ENCODE measurements at regions not wholly inside any gene's neighbourhood (a gene's known extent, or its start where the extent isn't known, plus 50 kb on each side); places are given as distances from the start of the nearest gene placed in this dataset.

DNA sequence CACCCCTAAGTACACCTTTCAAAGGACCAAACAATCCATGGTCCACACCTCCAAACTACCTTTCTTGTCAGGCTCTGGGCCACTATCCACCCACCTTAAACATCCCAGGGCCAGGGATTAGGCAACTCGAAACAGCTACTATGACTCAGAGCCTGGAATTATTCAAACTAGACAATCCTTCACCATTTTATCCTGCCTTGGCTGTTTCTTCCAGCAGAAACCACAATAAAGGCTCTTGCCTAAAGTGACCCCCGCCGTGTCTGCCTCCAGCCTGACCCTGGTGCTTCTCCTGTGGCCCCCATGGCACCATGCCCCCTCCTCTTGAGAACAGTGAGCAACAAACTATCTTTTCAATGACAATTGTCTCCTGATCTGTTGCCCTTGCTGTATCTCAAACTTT lies 195.5 kb downstream of the EPM2A start:
- no peaks in the 10 kb centered on the region for H3K27me3 ChIP-seq
- H3K9ac ChIP-seq (ENCODE audit: low read depth in 2 of 2, low read length in 2 of 2) = no peak overlapping the region
- intact Hi-C loops (cut with DNase I) = no loop called here
- TF ChIP-seq, protein P1, sequence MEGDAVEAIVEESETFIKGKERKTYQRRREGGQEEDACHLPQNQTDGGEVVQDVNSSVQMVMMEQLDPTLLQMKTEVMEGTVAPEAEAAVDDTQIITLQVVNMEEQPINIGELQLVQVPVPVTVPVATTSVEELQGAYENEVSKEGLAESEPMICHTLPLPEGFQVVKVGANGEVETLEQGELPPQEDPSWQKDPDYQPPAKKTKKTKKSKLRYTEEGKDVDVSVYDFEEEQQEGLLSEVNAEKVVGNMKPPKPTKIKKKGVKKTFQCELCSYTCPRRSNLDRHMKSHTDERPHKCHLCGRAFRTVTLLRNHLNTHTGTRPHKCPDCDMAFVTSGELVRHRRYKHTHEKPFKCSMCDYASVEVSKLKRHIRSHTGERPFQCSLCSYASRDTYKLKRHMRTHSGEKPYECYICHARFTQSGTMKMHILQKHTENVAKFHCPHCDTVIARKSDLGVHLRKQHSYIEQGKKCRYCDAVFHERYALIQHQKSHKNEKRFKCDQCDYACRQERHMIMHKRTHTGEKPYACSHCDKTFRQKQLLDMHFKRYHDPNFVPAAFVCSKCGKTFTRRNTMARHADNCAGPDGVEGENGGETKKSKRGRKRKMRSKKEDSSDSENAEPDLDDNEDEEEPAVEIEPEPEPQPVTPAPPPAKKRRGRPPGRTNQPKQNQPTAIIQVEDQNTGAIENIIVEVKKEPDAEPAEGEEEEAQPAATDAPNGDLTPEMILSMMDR (IDR thresholded peaks at IDR 0.05) = no peak
- H3K9me3 ChIP-seq = no peaks in the 10 kb centered on the region
- no peak for DNase-seq
- H3K27ac ChIP-seq = no peak overlapping the region
- H3K4me3 ChIP-seq = no peak overlapping the region
- no peaks in the 10 kb centered on the region for H3K36me3 ChIP-seq
- H3K4me1 ChIP-seq = no peaks in the 10 kb centered on the region

DNA sequence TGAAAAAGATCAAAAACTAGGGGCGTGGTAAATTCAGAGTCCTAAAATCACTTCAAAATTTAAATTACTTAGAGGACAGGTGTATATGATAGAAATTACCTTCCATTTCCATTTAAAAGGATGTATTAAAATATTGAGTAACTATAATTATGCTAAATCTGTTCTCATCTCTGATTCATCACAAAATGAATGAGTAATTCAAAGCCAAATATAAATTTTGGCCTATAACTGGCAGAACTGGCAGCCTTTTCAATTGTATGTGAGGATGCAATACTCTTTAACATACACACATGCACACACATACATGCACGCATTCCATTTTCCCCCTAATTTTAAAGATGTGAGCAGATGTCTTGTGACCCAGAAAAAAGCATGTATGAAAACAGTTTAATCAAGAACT lies 194.6 kb downstream of the EPM2A start:
- TF ChIP-seq, protein P1 (IDR thresholded peaks at IDR 0.05) = no peak
- H3K9me3 ChIP-seq = no peaks in the 10 kb centered on the region
- H3K36me3 ChIP-seq = no peaks in the 10 kb centered on the region
- intact Hi-C loops (cut with DNase I) = no loop called here
- H3K27ac ChIP-seq = no peak overlapping the region
- H3K4me3 ChIP-seq = no peak overlapping the region
- H3K4me1 ChIP-seq = no peaks in the 10 kb centered on the region
- no peak for DNase-seq
- no peak overlapping the region for H3K9ac ChIP-seq (ENCODE audit: low read depth in 2 of 2, low read length in 2 of 2)
- no peaks in the 10 kb centered on the region for H3K27me3 ChIP-seq

DNA sequence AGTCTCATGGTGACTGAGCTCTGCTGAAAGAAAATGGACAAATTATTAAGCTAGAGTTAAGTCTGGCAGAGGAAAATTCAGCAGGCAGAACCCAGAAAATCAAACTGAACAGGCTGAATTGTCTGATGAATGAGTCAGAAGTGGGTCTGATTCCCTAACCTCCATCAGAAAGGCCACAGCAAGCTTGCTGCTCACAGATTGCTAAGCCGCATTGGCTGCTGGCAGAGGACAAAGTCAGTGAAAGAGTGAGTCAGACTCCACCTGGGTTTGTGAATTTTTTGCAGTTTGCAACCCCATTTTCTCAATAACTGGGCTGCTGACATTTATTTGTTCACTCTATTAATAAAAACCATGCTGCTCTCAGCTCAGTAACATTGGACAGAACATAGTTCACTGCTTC lies 191.3 kb downstream of the EPM2A start:
- TF ChIP-seq, protein P1 (IDR thresholded peaks at IDR 0.05) = no peak
- H3K27ac ChIP-seq = no peak overlapping the region
- no peak for DNase-seq
- H3K27me3 ChIP-seq = no peaks in the 10 kb centered on the region
- no peaks in the 10 kb centered on the region for H3K36me3 ChIP-seq
- no peaks in the 10 kb centered on the region for H3K4me1 ChIP-seq
- H3K9ac ChIP-seq (ENCODE audit: low read depth in 2 of 2, low read length in 2 of 2) = no peak overlapping the region
- H3K4me3 ChIP-seq = no peak overlapping the region
- intact Hi-C loops (cut with DNase I) = no loop called here
- no peaks in the 10 kb centered on the region for H3K9me3 ChIP-seq

DNA sequence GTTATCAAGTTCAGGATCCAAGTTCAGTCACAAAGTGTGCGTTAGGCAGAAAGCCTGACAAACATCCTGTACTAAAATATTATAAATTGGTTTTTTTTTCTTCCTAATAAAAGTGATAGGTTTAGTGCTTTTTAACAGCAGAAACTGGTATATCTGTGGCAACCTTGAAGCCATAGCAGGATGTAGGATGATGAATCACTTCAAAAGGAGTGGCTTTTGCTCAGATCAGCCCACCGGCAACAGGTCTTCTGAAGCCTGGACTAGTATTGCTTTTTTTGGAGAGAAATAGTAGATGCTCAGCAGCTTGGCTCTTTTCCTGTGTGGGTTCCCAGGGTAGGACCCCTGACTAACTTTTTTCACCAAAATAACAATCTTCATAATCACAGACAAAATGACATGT lies 190.8 kb downstream of the EPM2A start:
- Histone ChIP-seq H3K27me3 (no peaks in the 10 kb centered on the region), H3K27ac (no peak overlapping the region), H3K4me1 (no peaks in the 10 kb centered on the region), H3K4me3 (no peak overlapping the region), H3K36me3 (no peaks in the 10 kb centered on the region), H3K9ac (ENCODE audit: low read depth in 2 of 2, low read length in 2 of 2) (no peak overlapping the region), H3K9me3 (no peaks in the 10 kb centered on the region)
- intact Hi-C loops (cut with DNase I) = no loop called here
- TF ChIP-seq, protein P1 (IDR thresholded peaks at IDR 0.05) = no peak
- no peak for DNase-seq

DNA sequence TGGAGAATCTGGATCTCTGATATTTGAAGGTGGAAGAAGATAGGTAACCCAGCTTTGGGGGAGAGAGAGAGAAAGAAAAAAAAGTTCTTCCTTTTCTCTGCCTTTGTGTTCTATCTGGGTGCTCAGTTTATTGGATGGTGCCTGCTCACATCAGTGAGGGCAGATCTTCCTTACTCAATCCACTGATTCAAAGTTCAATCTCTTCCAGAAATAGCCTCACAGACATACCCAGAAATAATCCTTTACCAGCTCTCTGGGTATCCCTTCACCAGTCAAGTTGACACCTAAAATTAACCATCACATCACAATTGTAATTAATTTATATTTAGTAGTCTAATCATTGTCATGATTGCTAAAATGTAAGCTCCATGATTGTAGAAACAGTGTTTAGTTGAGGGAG lies 189.1 kb downstream of the EPM2A start:
- TF ChIP-seq, protein P1 (IDR thresholded peaks at IDR 0.05) = no peak
- Histone ChIP-seq H3K9ac (ENCODE audit: low read depth in 2 of 2, low read length in 2 of 2) (no peak overlapping the region), H3K4me1 (no peaks in the 10 kb centered on the region), H3K27me3 (no peaks in the 10 kb centered on the region), H3K9me3 (no peaks in the 10 kb centered on the region), H3K36me3 (no peaks in the 10 kb centered on the region), H3K27ac (no peak overlapping the region), H3K4me3 (no peak overlapping the region)
- DNase-seq = no peak
- intact Hi-C loops (cut with DNase I) = no loop called here
